Sigmoid colon (tissue), 6 donors: ENCODE measurements at regions not wholly inside any gene's neighbourhood (a gene's known extent, or its start where the extent isn't known, plus 50 kb on each side); places are given as distances from the start of the nearest gene placed in this dataset.

Experiments used
- DNase-seq: peaks from one replicate; pipeline ENCODE4 v3.0.0-alpha.2; 2019
- H3K27ac ChIP-seq, 4 donors: fragments of 200-600 bp; sonication (generic); one replicate each; pipeline ENCODE4 v1.5.1; 2016 to 2019; ENCODE audit warnings: mild to moderate bottlenecking in 1 of 4
- H3K27me3 ChIP-seq, 3 donors: fragments of 200-600 bp; sonication (generic); one replicate each; pipeline ENCODE4 v1.5.1; 2019; ENCODE audit warnings: mild to moderate bottlenecking in 1 of 3
- H3K36me3 ChIP-seq, 4 donors: fragments of 200-600 bp; sonication (generic); one replicate each; pipeline ENCODE4 v1.5.1; 2016 to 2019
- H3K4me1 ChIP-seq, 4 donors: fragments of 200-600 bp; sonication (generic); one replicate each; pipeline ENCODE4 v1.5.1; 2017 to 2019
- H3K4me3 ChIP-seq, 4 donors: fragments of 200-600 bp; sonication (generic); one replicate each; pipeline ENCODE4 v1.5.1; 2017 to 2019; ENCODE audit warnings: mild to moderate bottlenecking in 2 of 4, moderate library complexity in 1 of 4
- H3K9me3 ChIP-seq, 4 donors: fragments of 200-600 bp in 3 of 4; sonication (generic) in 3 of 4; one replicate each; pipeline versions ENCODE4 v1.5.1 to v1.6.1; 2013 to 2019
- EP300 ChIP-seq, 4 donors: sonication (generic); formaldehyde crosslinking; IDR thresholded peaks; one replicate each; pipeline ENCODE4 v1.6.1; 2017; ENCODE audit warnings: antibody characterized with exemption in 4 of 4
- POLR2A ChIP-seq, 2 donors: fragments of 450-650 bp; IDR thresholded peaks; one replicate each; pipeline ENCODE4 v1.6.1; 2016; ENCODE audit warnings: antibody characterized with exemption in 2 of 2, mild to moderate bottlenecking in 2 of 2, moderate library complexity in 2 of 2
- POLR2AphosphoS5 ChIP-seq, 4 donors: sonication (generic); formaldehyde crosslinking; IDR thresholded peaks; one replicate each; pipeline ENCODE4 v1.6.1; 2017; ENCODE audit warnings: antibody characterized with exemption in 4 of 4
- WGBS, 2 donors: extraction: QIAGEN DNeasy Blood & Tissue Kit; methylation state at CpG; one replicate each; pipeline ENCODE4 v1.1.7; 2013; 5-methylcytosine and 5-hydroxymethylcytosine counted together
- intact Hi-C: fragments of 100-400 bp; cut with DNase I; formaldehyde crosslinking; loops from one replicate; pipeline ENCODE4 v1.15.1; 2023
- small RNA-seq, 3 donors: library from RNA; depleted of rRNA; stranded (forward); fragments of <200 nt; gene quantifications; one replicate each; pipeline ENCODE3, GENCODE V24; 2016
- TF ChIP-seq, protein P1 (sequence below), 4 experiments: fragments of 450-650 bp in 3 of 4; fragments of 200-600 bp in 1 of 4; IDR thresholded peaks; one replicate each; pipeline ENCODE4 v1.5.1; 2016 to 2019; ENCODE audit warnings: antibody characterized with exemption in 4 of 4, mild to moderate bottlenecking in 3 of 4, moderate library complexity in 2 of 4
- donor health status: healthy with polysubstance abuse.
- donor health status: healthy.

DNA sequence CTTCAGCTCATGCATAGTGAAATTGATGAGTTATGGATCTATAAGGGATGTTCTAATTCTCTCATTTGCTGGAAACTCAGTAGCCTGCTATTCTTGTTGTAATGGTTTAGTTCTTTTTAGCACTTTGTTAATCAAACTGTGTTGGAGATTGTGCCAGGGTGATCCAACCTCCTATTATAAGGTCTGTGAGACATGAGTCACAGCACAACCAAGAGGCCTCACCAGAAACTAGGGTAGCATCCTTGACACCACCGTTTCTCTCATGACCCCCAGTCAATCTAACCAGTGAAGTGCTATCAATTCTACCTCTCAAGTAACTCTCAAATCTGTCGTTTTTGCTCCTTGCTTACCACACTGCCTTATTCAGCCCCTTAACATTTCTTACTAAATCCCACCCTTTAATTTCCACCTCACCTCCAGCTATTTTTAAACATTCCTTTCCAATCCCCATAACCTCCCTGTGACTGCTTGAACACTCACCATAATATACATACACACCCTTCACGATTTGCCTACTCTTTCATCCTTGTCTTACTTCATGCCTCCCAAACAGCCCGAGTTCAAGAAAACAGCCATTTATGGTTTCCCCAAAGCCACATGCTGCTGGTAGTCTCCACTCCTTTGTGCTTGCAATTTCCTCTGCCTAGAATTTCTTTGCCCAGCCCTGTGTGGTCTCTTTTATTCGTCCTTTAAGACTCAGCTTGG is 53.9 kb upstream of the NUDT4 start:
- Histone ChIP-seq H3K4me3 (no peak overlapping the region), H3K4me1 (peaks cover 0 to 7% (median 3%) of the 10 kb centered on the region in 4 donors), H3K27ac (no peak overlapping the region), H3K27me3 (no peaks in the 10 kb centered on the region), H3K36me3 (no peaks in the 10 kb centered on the region), H3K9me3 (no peaks in the 10 kb centered on the region)
- intact Hi-C loops, result no loop called here
- WGBS, 2 donors, result 83 to 84% methylated on average over 5 of the region's 5 CpGs
- DNase-seq, result no peak
- TF ChIP-seq EP300 (IDR thresholded peaks at IDR 0.05), result no peak
- no peak for TF ChIP-seq POLR2A (IDR thresholded peaks at IDR 0.05)
- no peak for TF ChIP-seq POLR2AphosphoS5 (IDR thresholded peaks at IDR 0.05)
- TF ChIP-seq, protein P1, sequence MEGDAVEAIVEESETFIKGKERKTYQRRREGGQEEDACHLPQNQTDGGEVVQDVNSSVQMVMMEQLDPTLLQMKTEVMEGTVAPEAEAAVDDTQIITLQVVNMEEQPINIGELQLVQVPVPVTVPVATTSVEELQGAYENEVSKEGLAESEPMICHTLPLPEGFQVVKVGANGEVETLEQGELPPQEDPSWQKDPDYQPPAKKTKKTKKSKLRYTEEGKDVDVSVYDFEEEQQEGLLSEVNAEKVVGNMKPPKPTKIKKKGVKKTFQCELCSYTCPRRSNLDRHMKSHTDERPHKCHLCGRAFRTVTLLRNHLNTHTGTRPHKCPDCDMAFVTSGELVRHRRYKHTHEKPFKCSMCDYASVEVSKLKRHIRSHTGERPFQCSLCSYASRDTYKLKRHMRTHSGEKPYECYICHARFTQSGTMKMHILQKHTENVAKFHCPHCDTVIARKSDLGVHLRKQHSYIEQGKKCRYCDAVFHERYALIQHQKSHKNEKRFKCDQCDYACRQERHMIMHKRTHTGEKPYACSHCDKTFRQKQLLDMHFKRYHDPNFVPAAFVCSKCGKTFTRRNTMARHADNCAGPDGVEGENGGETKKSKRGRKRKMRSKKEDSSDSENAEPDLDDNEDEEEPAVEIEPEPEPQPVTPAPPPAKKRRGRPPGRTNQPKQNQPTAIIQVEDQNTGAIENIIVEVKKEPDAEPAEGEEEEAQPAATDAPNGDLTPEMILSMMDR (IDR thresholded peaks at IDR 0.05), result no peak

DNA sequence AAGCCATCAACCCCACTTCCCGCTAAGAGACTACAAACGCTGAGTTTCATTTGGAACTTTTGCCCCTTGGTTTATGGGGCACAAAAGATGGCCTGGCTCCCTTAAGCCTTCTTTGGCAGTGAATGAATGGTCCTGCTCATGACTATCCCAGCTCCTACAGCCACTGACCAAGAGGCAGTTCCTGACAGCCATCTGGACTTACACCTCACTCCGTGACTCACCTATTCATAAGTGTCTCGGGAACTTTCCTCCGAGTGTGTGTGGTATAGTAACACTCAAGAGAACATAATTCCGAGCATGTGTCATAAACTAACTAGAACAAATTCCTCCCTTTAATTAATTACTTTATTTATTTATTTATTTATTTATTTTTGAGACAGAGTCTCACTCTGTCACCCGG is 51.9 kb upstream of the NUDT4 start:
- H3K27me3 ChIP-seq, result no peaks in the 10 kb centered on the region
- H3K9me3 ChIP-seq, result no peaks in the 10 kb centered on the region
- no peaks in the 10 kb centered on the region for H3K36me3 ChIP-seq
- no peaks in the 10 kb centered on the region for H3K4me1 ChIP-seq
- H3K27ac ChIP-seq, result no peak overlapping the region
- intact Hi-C loops, result no loop called here
- H3K4me3 ChIP-seq, result no peak overlapping the region
- DNase-seq, result no peak
- WGBS, 2 donors, result 95 to 97% methylated on average over 7 of the region's 7 CpGs
- TF ChIP-seq POLR2A (IDR thresholded peaks at IDR 0.05), result no peak
- TF ChIP-seq POLR2AphosphoS5 (IDR thresholded peaks at IDR 0.05), result no peak
- TF ChIP-seq, protein P1 (IDR thresholded peaks at IDR 0.05), result no peak
- TF ChIP-seq EP300 (IDR thresholded peaks at IDR 0.05), result no peak

Small RNA genes in the stretch of these regions (small RNA-seq; reads per million reads assigned to genes)
- gene RF00019 (0 reads per million in 3 donors), gene RF00284 (0 reads per million in 3 donors), gene RPL41P5 (0 reads per million in 3 donors)
